B cell (primary cell): ENCODE measurements at regions not wholly inside any gene's neighbourhood (a gene's known extent, or its start where the extent isn't known, plus 50 kb on each side); places are given as distances from the start of the nearest gene placed in this dataset.

Experiments
- ATAC-seq: fragments of 200-7000 bp; cut with Tn5 transposase; one replicate; pipeline ENCODE4 v1.10.0; 2021; ENCODE audit warnings: low read depth, mild to moderate bottlenecking, moderate number of reproducible peaks, moderate library complexity
- CTCF ChIA-PET: fragments of 350-600 bp; sonication (Branson Sonifier 250); formaldehyde crosslinking; loops from one replicate; lab custom pipeline; 2021; ENCODE audit warnings: antibody characterized with exemption, inconsistent platforms; lab: Charles Lee
- POLR2A ChIA-PET: fragments of 350-600 bp; sonication (Branson Sonifier 250); formaldehyde crosslinking; loops from one replicate; lab custom pipeline; 2021; ENCODE audit warnings: antibody characterized with exemption; lab: Charles Lee
- DNase-seq: peaks from one replicate; pipeline ENCODE4 v3.0.0; 2013
- H2AFZ ChIP-seq: 2 replicates; pipeline ENCODE4 v1.6.1; 2012; ENCODE audit warnings: mild to moderate bottlenecking, low read depth, low read length; ENCODE audit not compliant: insufficient read depth, poor library complexity, severe bottlenecking
- H3K27ac ChIP-seq, 2 donors: 1 replicate in 1 of 2; 2 replicates in 1 of 2; pipeline ENCODE4 v1.5.1; 2012 to 2013; ENCODE audit warnings: low read length in 2 of 2, mild to moderate bottlenecking in 2 of 2, moderate library complexity in 1 of 2
- H3K27me3 ChIP-seq, 4 experiments: fragments of 200-600 bp in 1 of 4; sonication (generic) in 1 of 4; replicated peaks in 1 of 4; 1 replicate in 2 of 4; 2 replicates in 2 of 4; pipeline versions ENCODE4 v1.6.1 to v1.7.0; 2013 to 2016; ENCODE audit warnings: low read length in 3 of 4, mild to moderate bottlenecking in 2 of 4, mixed read lengths in 1 of 4, moderate library complexity in 1 of 4; ENCODE audit not compliant: insufficient read depth in 4 of 4, control insufficient read depth in 3 of 4; ENCODE audit errors: control extremely low read depth in 1 of 4
- H3K36me3 ChIP-seq, 2 experiments: replicated peaks in 1 of 2; 1 replicate in 1 of 2; 2 replicates in 1 of 2; pipeline versions ENCODE4 v1.6.1 to v1.7.1; 2013; ENCODE audit warnings: low read length in 1 of 2; ENCODE audit not compliant: insufficient read depth in 2 of 2, control insufficient read depth in 1 of 2; ENCODE audit errors: control extremely low read depth in 1 of 2, extremely low read depth in 1 of 2
- H3K4me1 ChIP-seq, 2 donors: fragments of 200-600 bp in 1 of 2; sonication (generic) in 1 of 2; 1 replicate in 1 of 2; 2 replicates in 1 of 2; pipeline versions ENCODE4 v1.5.1 to v1.6.1; 2013 to 2017; ENCODE audit warnings: low read length in 2 of 2; ENCODE audit not compliant: control insufficient read depth in 2 of 2, insufficient read depth in 2 of 2
- H3K4me2 ChIP-seq: replicated peaks from 2 replicates; pipeline ENCODE3; 2012; ENCODE audit warnings: mild to moderate bottlenecking, low read depth, low read length; ENCODE audit not compliant: poor library complexity, severe bottlenecking
- H3K4me3 ChIP-seq, 5 experiments: fragments of 200-600 bp in 1 of 5; sonication (generic) in 1 of 5; 1 replicate in 3 of 5; 2 replicates in 2 of 5; pipeline versions ENCODE4 v1.5.1 to v1.7.0; 2011 to 2016; ENCODE audit warnings: low read length in 4 of 5, mild to moderate bottlenecking in 4 of 5, low read depth in 2 of 5, control low read depth in 1 of 5, moderate library complexity in 1 of 5; ENCODE audit not compliant: insufficient read depth in 1 of 5; ENCODE audit errors: control extremely low read depth in 1 of 5, extremely low read depth in 1 of 5
- H3K79me2 ChIP-seq: fragments of 200-600 bp; sonication (generic); one replicate; pipeline ENCODE4 v1.6.0; 2016; ENCODE audit warnings: low read length; ENCODE audit not compliant: control insufficient read depth, insufficient read depth
- H3K9ac ChIP-seq: fragments of 200-600 bp; sonication (generic); 2 replicates; pipeline ENCODE4 v1.6.1; 2017; ENCODE audit warnings: mild to moderate bottlenecking, low read length, moderate library complexity
- H3K9me3 ChIP-seq, 3 donors: one replicate each; pipeline versions ENCODE4 v1.6.1 to v1.7.1; 2013; ENCODE audit warnings: low read length in 2 of 3; ENCODE audit not compliant: control insufficient read depth in 2 of 3, insufficient read depth in 1 of 3; ENCODE audit errors: control extremely low read depth in 1 of 3
- H4K20me1 ChIP-seq: 2 replicates; pipeline ENCODE4 v1.6.0; 2012; ENCODE audit warnings: mild to moderate bottlenecking, low read length; ENCODE audit not compliant: insufficient read depth, control insufficient read depth, poor library complexity, severe bottlenecking
- H3K27ac Mint-ChIP-seq: one replicate; pipeline ENCODE4 v1.8.0; 2021; ENCODE audit warnings: mixed read lengths
- H3K27me3 Mint-ChIP-seq: one replicate; pipeline ENCODE4 v1.8.0; 2021; ENCODE audit warnings: mixed read lengths
- H3K4me1 Mint-ChIP-seq: one replicate; pipeline ENCODE4 v1.8.0; 2021; ENCODE audit warnings: mixed read lengths
- H3K4me3 Mint-ChIP-seq: one replicate; pipeline ENCODE4 v1.8.0; 2021; ENCODE audit warnings: mixed read lengths
- H3K9me3 Mint-ChIP-seq: one replicate; pipeline ENCODE4 v1.8.0; 2022; ENCODE audit warnings: mixed read lengths; ENCODE audit not compliant: insufficient read depth
- CTCF ChIP-seq: fragments of 200-600 bp; IDR thresholded peaks from one replicate; pipeline ENCODE4 v1.8.0; 2022; ENCODE audit warnings: antibody characterized with exemption, mild to moderate bottlenecking
- EZH2 ChIP-seq: IDR thresholded peaks from 2 replicates; pipeline ENCODE4 v1.6.1; 2012; ENCODE audit warnings: borderline replicate concordance, low read depth, mild to moderate bottlenecking, moderate library complexity, low read length; ENCODE audit not compliant: insufficient read depth, poor library complexity, severe bottlenecking
- WGBS: methylation state at CpG from one replicate; pipeline ENCODE4 v1.1.5; 2013; ENCODE audit warnings: missing lambda C conversion rate; ENCODE audit not compliant: insufficient coverage; 5-methylcytosine and 5-hydroxymethylcytosine counted together
- intact Hi-C: fragments of 100-400 bp; cut with micrococcal nuclease; formaldehyde crosslinking; loops from one replicate; pipeline ENCODE4 v1.10.0; 2022

- no peak for DNase-seq
- Histone ChIP-seq H3K4me1 (peaks cover 0 to 8% of the 10 kb centered on the region in 2 donors), H3K27ac (no peak overlapping the region), H4K20me1 (no peaks in the 10 kb centered on the region), H3K4me2 (no peak overlapping the region), H2AFZ (no peak overlapping the region), H3K79me2 (no peaks in the 10 kb centered on the region), H3K27me3 (no peaks in the 10 kb centered on the region), H3K9me3 (no peaks in the 10 kb centered on the region), H3K4me3 (no peak overlapping the region), H3K36me3 (no peaks in the 10 kb centered on the region), H3K9ac (no peak overlapping the region)
- intact Hi-C loops: no loop called here
- H3K4me1 Mint-ChIP-seq: peaks cover 3% of the 10 kb centered on the region
- no peak overlapping the region for H3K4me3 Mint-ChIP-seq
- no peaks in the 10 kb centered on the region for H3K9me3 Mint-ChIP-seq
- ChIA-PET CTCF (no interaction called here), POLR2A (no interaction called here)
- TF ChIP-seq CTCF: no peak
- TF ChIP-seq EZH2: no peak
- H3K27me3 Mint-ChIP-seq: no peaks in the 10 kb centered on the region
- ATAC-seq: no peak
- no peak overlapping the region for H3K27ac Mint-ChIP-seq
Measured at GRCh38 chr22:22076361-22076760, 93.8 kb upstream of the TOP3B start.

- Histone ChIP-seq H3K27ac (no peak overlapping the region), H2AFZ (no peak overlapping the region), H4K20me1 (no peaks in the 10 kb centered on the region), H3K4me1 (peaks cover 0 to 8% of the 10 kb centered on the region in 2 donors), H3K4me3 (no peak overlapping the region), H3K79me2 (no peaks in the 10 kb centered on the region), H3K9ac (no peak overlapping the region), H3K27me3 (no peaks in the 10 kb centered on the region), H3K4me2 (no peak overlapping the region), H3K9me3 (no peaks in the 10 kb centered on the region), H3K36me3 (no peaks in the 10 kb centered on the region)
- Mint-ChIP-seq H3K4me1 (peaks cover 3% of the 10 kb centered on the region), H3K27me3 (no peaks in the 10 kb centered on the region), H3K9me3 (no peaks in the 10 kb centered on the region), H3K4me3 (no peak overlapping the region), H3K27ac (no peak overlapping the region)
- intact Hi-C loops: no loop called here
- ChIA-PET POLR2A (no interaction called here), CTCF (no interaction called here)
- no peak for TF ChIP-seq EZH2
- no peak for TF ChIP-seq CTCF
- ATAC-seq: no peak
- 92% methylated on average over 5 of the region's 12 CpGs for WGBS
- DNase-seq: no peak
Measured at GRCh38 chr22:22075382-22076163, 93.0 kb upstream of the TOP3B start.
